Endodermal cell (in vitro differentiated cells): ENCODE measurements at regions not wholly inside any gene's neighbourhood (a gene's known extent, or its start where the extent isn't known, plus 50 kb on each side); places are given as distances from the start of the nearest gene placed in this dataset.

ENCODE experiments used
- DNase-seq: peaks from one replicate; pipeline ENCODE4 v3.0.0-alpha.2; 2017
- H3K27ac ChIP-seq: 2 replicates; pipeline ENCODE4 v1.5.1; 2013; ENCODE audit warnings: mild to moderate bottlenecking, low read depth, low read length, moderate library complexity
- H3K27me3 ChIP-seq: 2 replicates; pipeline ENCODE4 v1.6.1; 2013; ENCODE audit warnings: mild to moderate bottlenecking, low read length, moderate library complexity; ENCODE audit not compliant: insufficient read depth, control insufficient read depth, poor library complexity, severe bottlenecking
- H3K36me3 ChIP-seq: 2 replicates; pipeline ENCODE4 v1.7.0; 2013; ENCODE audit warnings: mild to moderate bottlenecking, low read length, moderate library complexity; ENCODE audit not compliant: control insufficient read depth, insufficient read depth
- H3K4me1 ChIP-seq: one replicate; pipeline ENCODE4 v1.7.0; 2013; ENCODE audit warnings: low read length; ENCODE audit not compliant: control insufficient read depth, insufficient read depth
- H3K4me3 ChIP-seq: 2 replicates; pipeline ENCODE4 v1.5.1; 2013; ENCODE audit warnings: mild to moderate bottlenecking, low read length, moderate library complexity
- H3K9ac ChIP-seq: 2 replicates; pipeline ENCODE4 v1.6.1; 2013; ENCODE audit warnings: mild to moderate bottlenecking, low read length, moderate library complexity; ENCODE audit not compliant: poor library complexity, severe bottlenecking; ENCODE audit errors: extremely low read depth
- H3K9me3 ChIP-seq: 2 replicates; pipeline ENCODE4 v1.6.1; 2013; ENCODE audit warnings: mild to moderate bottlenecking, low read length, moderate library complexity; ENCODE audit not compliant: control insufficient read depth
- H3K27ac Mint-ChIP-seq: 2 replicates; pipeline ENCODE4 v1.8.0; 2020; ENCODE audit warnings: mixed read lengths
- H3K27me3 Mint-ChIP-seq: 2 replicates; pipeline ENCODE4 v1.8.0; 2021; ENCODE audit warnings: mild to moderate bottlenecking, mixed read lengths; ENCODE audit not compliant: insufficient read depth
- H3K36me3 Mint-ChIP-seq: 2 replicates; pipeline ENCODE4 v1.8.0; 2020; ENCODE audit warnings: low read depth, mixed read lengths
- H3K4me1 Mint-ChIP-seq: 2 replicates; pipeline ENCODE4 v1.8.0; 2020; ENCODE audit warnings: mixed read lengths
- H3K4me3 Mint-ChIP-seq: 2 replicates; pipeline ENCODE4 v1.8.0; 2020; ENCODE audit warnings: mild to moderate bottlenecking, moderate library complexity, mixed read lengths
- H3K9me3 Mint-ChIP-seq: 2 replicates; pipeline ENCODE4 v1.8.0; 2020; ENCODE audit warnings: mild to moderate bottlenecking, mixed read lengths
- CTCF ChIP-seq: fragments of 200-600 bp; sonication (generic); conservative IDR thresholded peaks from 2 replicates; pipeline ENCODE4 v1.5.0; 2021; ENCODE audit warnings: antibody characterized with exemption, mild to moderate bottlenecking
- whole genome bisulfite sequencing, 2 experiments: methylation state at CpG; one replicate each; pipeline versions ENCODE4 v1.1.5 to v1.1.7; 2013; ENCODE audit warnings: missing lambda C conversion rate in 2 of 2, mixed read lengths in 1 of 2; ENCODE audit not compliant: insufficient coverage in 1 of 2, insufficient read length in 1 of 2; 5-methylcytosine and 5-hydroxymethylcytosine counted together

GRCh38 chr2:13141315-13141714, 424.6 kb downstream of the TRIB2 start:
- no peaks in the 10 kb centered on the region for H3K27me3 Mint-ChIP-seq
- H3K27ac Mint-ChIP-seq, result no peak overlapping the region
- Histone ChIP-seq H3K9ac (no peak overlapping the region), H3K4me3 (no peak overlapping the region), H3K27me3 (no peaks in the 10 kb centered on the region), H3K36me3 (no peaks in the 10 kb centered on the region), H3K4me1 (no peaks in the 10 kb centered on the region), H3K9me3 (peaks cover 65% of the 10 kb centered on the region), H3K27ac (no peak overlapping the region)
- H3K4me1 Mint-ChIP-seq, result no peaks in the 10 kb centered on the region
- no peak for DNase-seq
- no peaks in the 10 kb centered on the region for H3K36me3 Mint-ChIP-seq
- no peak overlapping the region for H3K4me3 Mint-ChIP-seq
- 78 to 86% methylated on average over 2 of the region's 2 CpGs for WGBS, 2 experiments
- H3K9me3 Mint-ChIP-seq, result peaks cover 21% of the 10 kb centered on the region
- no peak for TF ChIP-seq CTCF

- Mint-ChIP-seq H3K36me3 (no peaks in the 10 kb centered on the region), H3K27me3 (no peaks in the 10 kb centered on the region), H3K4me1 (no peaks in the 10 kb centered on the region), H3K9me3 (peaks cover 22% of the 10 kb centered on the region), H3K4me3 (no peak overlapping the region), H3K27ac (no peak overlapping the region)
- no peak for DNase-seq
- no peaks in the 10 kb centered on the region for H3K4me1 ChIP-seq
- TF ChIP-seq CTCF, result no peak
- no peak overlapping the region for H3K9ac ChIP-seq
- no peaks in the 10 kb centered on the region for H3K27me3 ChIP-seq
- no peak overlapping the region for H3K27ac ChIP-seq
- no peak overlapping the region for H3K4me3 ChIP-seq
- 64% methylated on average over 2 of the region's 2 CpGs; no CpG with 5 or more reads in 1 of the 2 experiments for WGBS, 2 experiments
- no peaks in the 10 kb centered on the region for H3K36me3 ChIP-seq
- peaks cover 62% of the 10 kb centered on the region for H3K9me3 ChIP-seq
These were observed 426.7 kb downstream of the TRIB2 start for GRCh38 chr2:13143451-13143850.

GRCh38 chr2:13156916-13157315, 440.2 kb downstream of the TRIB2 start:
- no peak for TF ChIP-seq CTCF
- H3K4me3 Mint-ChIP-seq, result no peak overlapping the region
- Histone ChIP-seq H3K9ac (no peak overlapping the region), H3K36me3 (no peaks in the 10 kb centered on the region), H3K4me3 (no peak overlapping the region), H3K27me3 (no peaks in the 10 kb centered on the region), H3K4me1 (no peaks in the 10 kb centered on the region), H3K27ac (no peak overlapping the region), H3K9me3 (peaks cover 79% of the 10 kb centered on the region)
- no peak for DNase-seq
- H3K27me3 Mint-ChIP-seq, result no peaks in the 10 kb centered on the region
- no peak overlapping the region for H3K27ac Mint-ChIP-seq
- no peaks in the 10 kb centered on the region for H3K36me3 Mint-ChIP-seq
- peaks cover 26% of the 10 kb centered on the region for H3K9me3 Mint-ChIP-seq
- H3K4me1 Mint-ChIP-seq, result no peaks in the 10 kb centered on the region
- 51 to 88% methylated on average over 1 to 2 of the region's 2 CpGs for WGBS, 2 experiments
